Neural cell (in vitro differentiated cells): ENCODE measurements at regions not wholly inside any gene's neighbourhood (a gene's known extent, or its start where the extent isn't known, plus 50 kb on each side); places are given as distances from the start of the nearest gene placed in this dataset.

Source experiments
- H2AFZ ChIP-seq: fragments of 200-600, 300-800 bp; sonication (generic), shearing (Covaris generic); 2 replicates; pipeline ENCODE4 v1.6.0; 2014; ENCODE audit warnings: low read depth, mild to moderate bottlenecking, antibody characterized with exemption, low read length, moderate library complexity
- H3F3A ChIP-seq: fragments of 200-600 bp; shearing (Covaris generic); 2 replicates; pipeline ENCODE4 v1.6.1; 2016; ENCODE audit warnings: mild to moderate bottlenecking, moderate library complexity, mixed read lengths, antibody characterized with exemption, low read length; ENCODE audit not compliant: insufficient read depth, poor library complexity, severe bottlenecking
- H3K27ac ChIP-seq: fragments of 200-600, 300-800 bp; sonication (generic), shearing (Covaris generic); 2 replicates; pipeline ENCODE4 v1.5.1; 2014; ENCODE audit warnings: mild to moderate bottlenecking, low read length, moderate library complexity
- H3K27me3 ChIP-seq: fragments of 300-800, 200-600 bp; sonication (generic), shearing (Covaris generic); 2 replicates; pipeline ENCODE4 v1.6.0; 2014; ENCODE audit warnings: mild to moderate bottlenecking, low read depth, low read length, moderate library complexity; ENCODE audit not compliant: insufficient read depth
- H3K36me3 ChIP-seq: fragments of 300-800, 200-600 bp; sonication (generic), shearing (Covaris generic); 2 replicates; pipeline ENCODE4 v1.5.1; 2014; ENCODE audit warnings: mild to moderate bottlenecking, antibody characterized with exemption, low read length, moderate library complexity; ENCODE audit not compliant: insufficient read depth
- H3K4me2 ChIP-seq: fragments of 300-800, 200-600 bp; sonication (generic), shearing (Covaris generic); 2 replicates; pipeline ENCODE4 v1.6.0; 2014; ENCODE audit warnings: mild to moderate bottlenecking, low read length
- H3K4me3 ChIP-seq: fragments of 300-800, 200-600 bp; sonication (generic), shearing (Covaris generic); 2 replicates; pipeline ENCODE4 v1.5.1; 2014; ENCODE audit warnings: mild to moderate bottlenecking, low read length, moderate library complexity
- H3K79me2 ChIP-seq: fragments of 200-600 bp; shearing (Covaris generic); replicated peaks from 2 replicates; pipeline ENCODE4 v1.6.0; 2014; ENCODE audit warnings: mild to moderate bottlenecking, low read length, moderate library complexity; ENCODE audit not compliant: insufficient read depth
- H3K9ac ChIP-seq: fragments of 300-800, 200-600 bp; sonication (generic), shearing (Covaris generic); 2 replicates; pipeline ENCODE4 v1.6.1; 2016; ENCODE audit warnings: mild to moderate bottlenecking, low read length, mixed read lengths
- H3K9me2 ChIP-seq: fragments of 200-600 bp; shearing (Covaris generic); 2 replicates; pipeline ENCODE4 v1.6.1; 2016; ENCODE audit warnings: mild to moderate bottlenecking, low read length, mixed read lengths; ENCODE audit not compliant: insufficient read depth
- H3K9me3 ChIP-seq: fragments of 200-600, 300-800 bp; sonication (generic), shearing (Covaris generic); 2 replicates; pipeline ENCODE4 v1.6.1; 2016; ENCODE audit warnings: mild to moderate bottlenecking, mixed run types, low read length, moderate library complexity, mixed read lengths
- H4K20me1 ChIP-seq: fragments of 200-600 bp; shearing (Covaris generic); 2 replicates; pipeline ENCODE4 v1.6.1; 2016; ENCODE audit warnings: mild to moderate bottlenecking, mixed run types; ENCODE audit not compliant: insufficient read depth
- CTCF ChIP-seq: fragments of 450-650 bp; IDR thresholded peaks from 2 replicates; pipeline ENCODE4 v1.5.1; 2014; ENCODE audit warnings: antibody characterized with exemption, mild to moderate bottlenecking, moderate library complexity; ENCODE audit not compliant: poor library complexity, severe bottlenecking
- EP300 ChIP-seq: fragments of 450-650 bp; conservative IDR thresholded peaks from 2 replicates; pipeline ENCODE4 v1.6.1; 2014; ENCODE audit warnings: antibody characterized with exemption, mild to moderate bottlenecking, moderate library complexity; ENCODE audit not compliant: poor library complexity, severe bottlenecking
- EZH2 ChIP-seq: fragments of 200-600, 300-800 bp; shearing (Covaris generic), sonication (generic); IDR thresholded peaks from 2 replicates; pipeline ENCODE4 v1.6.1; 2014; ENCODE audit warnings: antibody characterized with exemption, low read length, borderline replicate concordance, mild to moderate bottlenecking; ENCODE audit not compliant: insufficient read depth, poor library complexity, severe bottlenecking
- MXI1 ChIP-seq: fragments of 450-650 bp; conservative IDR thresholded peaks from 2 replicates; pipeline ENCODE4 v1.6.1; 2014; ENCODE audit warnings: antibody characterized with exemption, mild to moderate bottlenecking; ENCODE audit not compliant: poor library complexity, severe bottlenecking
- POLR2AphosphoS5 ChIP-seq: IDR thresholded peaks from 2 replicates; pipeline ENCODE4 v1.6.1; 2012
- RAD21 ChIP-seq: fragments of 450-650 bp; conservative IDR thresholded peaks from 2 replicates; pipeline ENCODE4 v1.6.1; 2014; ENCODE audit warnings: antibody characterized with exemption, mild to moderate bottlenecking, moderate library complexity
- REST ChIP-seq: IDR thresholded peaks from 2 replicates; pipeline ENCODE4 v1.6.1; 2012; ENCODE audit warnings: borderline replicate concordance
- SMC3 ChIP-seq: fragments of 450-650 bp; conservative IDR thresholded peaks from 2 replicates; pipeline ENCODE4 v1.6.1; 2014; ENCODE audit warnings: antibody characterized with exemption, mild to moderate bottlenecking, moderate library complexity; ENCODE audit not compliant: poor library complexity
- TAF1 ChIP-seq: IDR thresholded peaks from 2 replicates; pipeline ENCODE4 v1.6.1; 2012; ENCODE audit warnings: low read depth

- Histone ChIP-seq H3K9me2 (no peaks in the 10 kb centered on the region), H3K4me2 (no peak overlapping the region), H3K79me2 (no peaks in the 10 kb centered on the region), H2AFZ (no peak overlapping the region), H3K9ac (no peak overlapping the region), H3K27me3 (no peaks in the 10 kb centered on the region), H3K36me3 (no peaks in the 10 kb centered on the region), H3F3A (no peaks in the 10 kb centered on the region), H3K9me3 (no peaks in the 10 kb centered on the region), H3K4me3 (no peak overlapping the region), H4K20me1 (no peaks in the 10 kb centered on the region), H3K27ac (no peak overlapping the region)
- TF ChIP-seq RAD21 (no peak), MXI1 (no peak), SMC3 (no peak), TAF1 (no peak), REST (no peak), POLR2AphosphoS5 (no peak), EZH2 (no peak), EP300 (no peak), CTCF (no peak)
Measured at GRCh38 chr9:124163760-124164255, 93.9 kb upstream of the NEK6 start.

GRCh38 chr9:124164811-124165210, 92.9 kb upstream of the NEK6 start:
- Histone ChIP-seq H3K9me3 (no peaks in the 10 kb centered on the region), H4K20me1 (no peaks in the 10 kb centered on the region), H3K27me3 (no peaks in the 10 kb centered on the region), H2AFZ (no peak overlapping the region), H3F3A (no peaks in the 10 kb centered on the region), H3K79me2 (no peaks in the 10 kb centered on the region), H3K27ac (no peak overlapping the region), H3K4me3 (no peak overlapping the region), H3K9me2 (no peaks in the 10 kb centered on the region), H3K4me2 (no peak overlapping the region), H3K36me3 (no peaks in the 10 kb centered on the region), H3K9ac (no peak overlapping the region)
- TF ChIP-seq REST, result no peak
- TF ChIP-seq SMC3, result no peak
- TF ChIP-seq RAD21, result no peak
- no peak for TF ChIP-seq CTCF
- no peak for TF ChIP-seq MXI1
- TF ChIP-seq POLR2AphosphoS5, result no peak
- TF ChIP-seq TAF1, result no peak
- no peak for TF ChIP-seq EP300
- no peak for TF ChIP-seq EZH2
